ENCODE measurements at regions not wholly inside any gene's neighbourhood (a gene's known extent, or its start where the extent isn't known, plus 50 kb on each side); places are given as distances from the start of the nearest gene placed in this dataset.

DNA sequence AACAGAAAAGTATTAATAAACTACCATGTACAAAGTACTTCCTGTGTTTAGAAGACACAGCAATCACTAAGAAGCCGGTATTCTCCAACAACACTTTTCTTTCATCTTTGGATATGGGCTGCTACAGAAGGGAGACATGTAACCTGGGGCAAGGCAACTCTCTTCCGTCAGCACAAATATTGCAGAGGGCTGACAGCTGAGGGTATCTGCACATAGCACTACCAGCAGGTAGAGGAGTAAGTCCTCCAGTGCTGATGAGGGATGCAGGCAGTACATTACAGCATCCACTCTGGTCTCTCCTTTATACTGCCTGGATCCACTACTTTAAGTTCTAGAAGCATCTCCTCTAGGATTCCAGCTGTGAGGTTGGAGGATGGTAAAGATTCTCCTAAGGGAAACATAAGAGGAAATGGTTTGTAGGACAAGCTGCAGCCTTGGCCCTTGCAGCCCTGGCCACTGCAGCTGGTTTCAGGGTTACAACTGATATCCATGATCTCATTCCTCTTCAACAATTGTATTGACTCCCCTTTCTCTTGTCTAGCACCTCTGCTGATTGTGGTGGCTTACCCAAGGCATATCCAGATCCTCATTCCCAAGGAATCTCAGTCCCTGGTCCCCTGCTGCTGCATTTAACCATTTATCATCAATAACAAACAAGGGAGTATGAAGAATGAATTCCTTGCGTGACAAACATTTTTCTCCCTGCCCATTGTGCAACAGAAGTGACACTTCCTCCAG lies 110.7 kb upstream of the ADGRF1 start:
- DNase-seq (ENCODE audit: low read depth, low spot score), result no peak
- TF ChIP-seq YY1 (IDR thresholded peaks at IDR 0.05; ENCODE audit: insufficient read depth, insufficient read length), result no peak
- TF ChIP-seq SUZ12 (IDR thresholded peaks at IDR 0.05; ENCODE audit: extremely low read depth, insufficient read depth, insufficient read length), result no peak
- no peak for TF ChIP-seq ZNF274 (IDR thresholded peaks at IDR 0.05; ENCODE audit: low read depth, low read length)

DNA sequence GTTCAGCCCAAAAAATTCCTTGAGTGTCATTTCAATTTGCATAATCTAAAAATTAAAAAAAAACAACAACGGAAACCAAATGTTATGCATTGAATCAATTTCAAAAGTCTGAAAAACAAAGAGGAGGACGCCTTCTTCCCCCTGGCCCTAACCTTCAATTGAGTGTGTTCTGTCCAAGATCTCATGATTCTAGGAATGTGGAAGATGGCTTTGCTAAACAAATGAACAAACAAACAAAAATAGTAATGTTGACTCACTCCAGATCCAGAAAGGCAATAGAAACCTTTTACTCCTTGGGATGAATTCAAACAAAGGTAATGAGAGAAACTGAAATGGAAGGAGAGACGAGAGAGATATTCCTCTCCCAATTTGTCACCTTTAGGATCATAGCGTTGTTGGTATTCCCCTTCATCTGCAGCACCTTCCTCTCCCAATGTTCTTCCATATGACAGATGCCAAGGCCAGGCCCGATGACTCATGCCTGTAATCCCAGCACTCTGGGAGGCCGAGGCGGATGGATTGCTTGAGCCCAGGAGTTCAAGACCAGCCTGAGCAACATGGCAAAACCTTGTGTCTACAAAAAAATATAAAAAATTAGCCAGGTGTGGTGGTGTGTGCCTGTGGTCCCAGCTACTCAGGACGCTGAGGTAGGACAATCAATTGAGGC lies 109.2 kb upstream of the ADGRF1 start:
- no peaks in the 10 kb centered on the region for H3K36me3 ChIP-seq (ENCODE audit: insufficient read depth, insufficient read length, low read length)
- H3K9ac ChIP-seq (ENCODE audit: insufficient read length, low read depth), result no peak overlapping the region
- H3K4me1 ChIP-seq (ENCODE audit: insufficient read depth, insufficient read length), result peaks cover 2% of the 10 kb centered on the region
- no peaks in the 10 kb centered on the region for H3K9me3 ChIP-seq (ENCODE audit: insufficient read depth, low read length)
- TF ChIP-seq ZNF274 (IDR thresholded peaks at IDR 0.05; ENCODE audit: low read depth, low read length) (no peak), YY1 (IDR thresholded peaks at IDR 0.05; ENCODE audit: insufficient read depth, insufficient read length) (no peak), SUZ12 (IDR thresholded peaks at IDR 0.05; ENCODE audit: extremely low read depth, insufficient read depth, insufficient read length) (no peak)
- DNase-seq (ENCODE audit: low read depth, low spot score), result no peak
- no peak overlapping the region for H3K4me3 ChIP-seq (ENCODE audit: insufficient read length, low read depth)
- no peaks in the 10 kb centered on the region for H3K27me3 ChIP-seq (ENCODE audit: insufficient read depth, insufficient read length)

More for the DNA sequence above, 110.7 kb upstream of the ADGRF1 start:
- no peaks in the 10 kb centered on the region for H3K9me3 ChIP-seq (ENCODE audit: insufficient read depth, low read length)
- H3K27me3 ChIP-seq (ENCODE audit: insufficient read depth, insufficient read length), result no peaks in the 10 kb centered on the region
- no peak overlapping the region for H3K9ac ChIP-seq (ENCODE audit: insufficient read length, low read depth)
- H3K36me3 ChIP-seq (ENCODE audit: insufficient read depth, insufficient read length, low read length), result no peaks in the 10 kb centered on the region
- H3K4me3 ChIP-seq (ENCODE audit: insufficient read length, low read depth), result no peak overlapping the region
- peaks cover 2% of the 10 kb centered on the region for H3K4me1 ChIP-seq (ENCODE audit: insufficient read depth, insufficient read length)

GRCh38 chr6:47149554-47149953 lies 107.4 kb upstream of the ADGRF1 start:
- no peak for DNase-seq (ENCODE audit: low read depth, low spot score)
- no peak overlapping the region for H3K9ac ChIP-seq (ENCODE audit: insufficient read length, low read depth)
- H3K27me3 ChIP-seq (ENCODE audit: insufficient read depth, insufficient read length), result no peaks in the 10 kb centered on the region
- H3K4me1 ChIP-seq (ENCODE audit: insufficient read depth, insufficient read length), result peaks cover 2% of the 10 kb centered on the region
- H3K4me3 ChIP-seq (ENCODE audit: insufficient read length, low read depth), result no peak overlapping the region
- H3K36me3 ChIP-seq (ENCODE audit: insufficient read depth, insufficient read length, low read length), result no peaks in the 10 kb centered on the region
- TF ChIP-seq SUZ12 (IDR thresholded peaks at IDR 0.05; ENCODE audit: extremely low read depth, insufficient read depth, insufficient read length), result no peak
- TF ChIP-seq ZNF274 (IDR thresholded peaks at IDR 0.05; ENCODE audit: low read depth, low read length), result no peak
- TF ChIP-seq YY1 (IDR thresholded peaks at IDR 0.05; ENCODE audit: insufficient read depth, insufficient read length), result no peak
- no peaks in the 10 kb centered on the region for H3K9me3 ChIP-seq (ENCODE audit: insufficient read depth, low read length)

DNA sequence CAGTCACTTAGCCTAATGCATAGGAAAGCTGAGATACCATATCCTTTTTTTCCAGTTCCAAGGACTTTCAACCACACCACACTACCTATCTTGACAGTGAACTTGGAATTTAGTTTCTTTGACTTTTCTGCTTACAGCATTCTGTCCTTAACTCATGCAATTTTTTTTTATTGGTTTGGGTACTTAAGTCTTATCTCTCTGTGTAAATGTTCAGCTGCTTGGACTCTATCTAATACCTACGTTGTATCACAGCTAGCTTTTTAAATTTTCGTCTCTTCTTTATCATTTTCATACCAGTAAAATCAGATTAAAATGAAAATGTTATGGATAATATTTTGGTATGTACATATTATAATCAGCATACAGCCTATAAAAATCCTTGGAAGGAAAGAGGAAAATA lies 106.9 kb upstream of the ADGRF1 start:
- no peak for DNase-seq (ENCODE audit: low read depth, low spot score)
- Histone ChIP-seq H3K9ac (ENCODE audit: insufficient read length, low read depth) (no peak overlapping the region), H3K27me3 (ENCODE audit: insufficient read depth, insufficient read length) (no peaks in the 10 kb centered on the region), H3K4me1 (ENCODE audit: insufficient read depth, insufficient read length) (peaks cover 2% of the 10 kb centered on the region), H3K36me3 (ENCODE audit: insufficient read depth, insufficient read length, low read length) (no peaks in the 10 kb centered on the region), H3K9me3 (ENCODE audit: insufficient read depth, low read length) (no peaks in the 10 kb centered on the region), H3K4me3 (ENCODE audit: insufficient read length, low read depth) (no peak overlapping the region)
- no peak for TF ChIP-seq ZNF274 (IDR thresholded peaks at IDR 0.05; ENCODE audit: low read depth, low read length)
- TF ChIP-seq SUZ12 (IDR thresholded peaks at IDR 0.05; ENCODE audit: extremely low read depth, insufficient read depth, insufficient read length), result no peak
- no peak for TF ChIP-seq YY1 (IDR thresholded peaks at IDR 0.05; ENCODE audit: insufficient read depth, insufficient read length)

DNA sequence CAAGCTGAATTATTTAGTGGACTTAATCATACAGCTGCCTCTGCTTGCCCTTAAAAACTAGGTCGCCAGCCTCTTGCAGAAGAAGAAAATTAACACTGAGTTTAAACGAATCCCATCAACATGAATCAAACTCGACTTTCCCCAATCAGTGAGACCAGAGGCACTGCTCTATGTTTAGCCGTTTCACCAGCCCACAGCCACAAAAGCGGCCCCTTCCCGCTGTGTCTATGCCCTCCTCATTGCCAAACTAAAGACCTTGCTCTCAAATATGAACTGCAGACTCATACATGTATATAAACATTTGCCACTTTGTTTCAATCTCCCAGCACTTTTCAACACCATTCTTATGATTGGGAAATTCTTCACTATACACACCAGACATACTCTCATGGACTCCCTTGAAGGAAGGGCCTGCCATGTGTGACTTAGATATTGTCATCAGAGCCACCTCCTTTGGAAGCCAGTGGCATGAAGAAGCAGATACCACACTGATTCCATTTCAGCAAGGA lies 105.8 kb upstream of the ADGRF1 start:
- no peaks in the 10 kb centered on the region for H3K9me3 ChIP-seq (ENCODE audit: insufficient read depth, low read length)
- DNase-seq (ENCODE audit: low read depth, low spot score), result no peak

DNA sequence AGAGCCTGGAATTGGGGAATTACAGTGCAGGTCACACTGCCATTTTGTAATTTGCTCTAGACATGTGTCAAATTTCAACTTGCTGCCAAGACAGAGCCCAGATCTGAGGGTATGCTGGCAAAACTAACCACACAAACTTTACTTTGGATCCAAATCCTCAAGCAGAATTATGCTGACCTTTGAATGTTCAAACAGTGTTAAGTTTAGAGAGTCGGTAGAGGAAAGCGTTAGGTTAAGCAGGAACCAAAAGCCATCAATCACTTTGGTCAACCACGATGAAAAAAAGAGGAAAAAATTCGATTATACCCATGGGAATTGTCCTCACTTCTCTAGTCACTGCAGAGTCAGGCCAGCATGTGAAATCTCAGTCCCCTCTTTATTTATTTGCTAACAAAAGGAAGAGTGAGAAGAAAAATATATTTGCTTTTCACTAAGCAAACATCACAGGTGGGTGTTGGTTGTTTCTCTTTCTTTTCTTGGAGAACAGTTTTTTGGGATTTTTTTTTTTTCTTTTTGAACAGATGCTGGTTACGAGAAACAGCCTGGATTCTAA lies 105.1 kb upstream of the ADGRF1 start:
- no peak for DNase-seq (ENCODE audit: low read depth, low spot score)
- Histone ChIP-seq H3K9ac (ENCODE audit: insufficient read length, low read depth) (no peak overlapping the region), H3K4me3 (ENCODE audit: insufficient read length, low read depth) (no peak overlapping the region), H3K36me3 (ENCODE audit: insufficient read depth, insufficient read length, low read length) (no peaks in the 10 kb centered on the region), H3K9me3 (ENCODE audit: insufficient read depth, low read length) (0 out of 2 replicates have a peak, but pooled peaks cover 4% of the 10 kb centered on the region), H3K4me1 (ENCODE audit: insufficient read depth, insufficient read length) (no peaks in the 10 kb centered on the region), H3K27me3 (ENCODE audit: insufficient read depth, insufficient read length) (no peaks in the 10 kb centered on the region)
- TF ChIP-seq SUZ12 (IDR thresholded peaks at IDR 0.05; ENCODE audit: extremely low read depth, insufficient read depth, insufficient read length) (no peak), YY1 (IDR thresholded peaks at IDR 0.05; ENCODE audit: insufficient read depth, insufficient read length) (no peak), ZNF274 (IDR thresholded peaks at IDR 0.05; ENCODE audit: low read depth, low read length) (no peak)

More for the DNA sequence above, 105.8 kb upstream of the ADGRF1 start:
- Histone ChIP-seq H3K9ac (ENCODE audit: insufficient read length, low read depth) (no peak overlapping the region), H3K36me3 (ENCODE audit: insufficient read depth, insufficient read length, low read length) (no peaks in the 10 kb centered on the region), H3K4me3 (ENCODE audit: insufficient read length, low read depth) (no peak overlapping the region), H3K27me3 (ENCODE audit: insufficient read depth, insufficient read length) (no peaks in the 10 kb centered on the region), H3K4me1 (ENCODE audit: insufficient read depth, insufficient read length) (peaks cover 2% of the 10 kb centered on the region)
- no peak for TF ChIP-seq YY1 (IDR thresholded peaks at IDR 0.05; ENCODE audit: insufficient read depth, insufficient read length)
